ENCODE measurements at regions not wholly inside any gene's neighbourhood (a gene's known extent, or its start where the extent isn't known, plus 50 kb on each side); places are given as distances from the start of the nearest gene placed in this dataset.
"Not testable (repeated sequence)": the region's sequence is repeated elsewhere in the genome, so short reads cannot be mapped to it uniquely, and the experiment has no call there.

- Mint-ChIP-seq H3K36me3 (ENCODE audit: low read depth) (no peaks in the 10 kb centered on the region), H3K27ac (no peak overlapping the region), H3K9me3 (no peaks in the 10 kb centered on the region), H3K4me3 (no peak overlapping the region), H3K27me3 (no peaks in the 10 kb centered on the region), H3K4me1 (no peaks in the 10 kb centered on the region)
- DNase-seq: no peak
- no peak for ATAC-seq
These were observed 216.9 kb upstream of the ADRA1D start for GRCh38 chr20:4465855-4466545.

GRCh38 chr20:4465212-4465611 lies 216.1 kb upstream of the ADRA1D start:
- ATAC-seq: no peak
- DNase-seq: no peak
- Mint-ChIP-seq H3K36me3 (ENCODE audit: low read depth) (no peaks in the 10 kb centered on the region), H3K27me3 (no peaks in the 10 kb centered on the region), H3K4me3 (no peak overlapping the region), H3K27ac (no peak overlapping the region), H3K9me3 (no peaks in the 10 kb centered on the region), H3K4me1 (no peaks in the 10 kb centered on the region)

- H3K36me3 Mint-ChIP-seq (ENCODE audit: low read depth); H3K4me3 Mint-ChIP-seq; H3K27ac Mint-ChIP-seq; DNase-seq; ATAC-seq; H3K27me3 Mint-ChIP-seq; H3K4me1 Mint-ChIP-seq; H3K9me3 Mint-ChIP-seq: not testable (repeated sequence)
These were observed 213.7 kb upstream of the ADRA1D start for GRCh38 chr20:4462801-4463200.

- no peaks in the 10 kb centered on the region for H3K27me3 Mint-ChIP-seq
- DNase-seq (no peak), ATAC-seq (no peak)
- no peak overlapping the region for H3K27ac Mint-ChIP-seq
- peaks cover 7% of the 10 kb centered on the region for H3K9me3 Mint-ChIP-seq
- H3K4me3 Mint-ChIP-seq: no peak overlapping the region
- H3K36me3 Mint-ChIP-seq (ENCODE audit: low read depth): no peaks in the 10 kb centered on the region
- H3K4me1 Mint-ChIP-seq: no peaks in the 10 kb centered on the region
These were observed 210.0 kb upstream of the ADRA1D start for GRCh38 chr20:4459081-4459480.

- DNase-seq: no peak
- Mint-ChIP-seq H3K9me3 (peaks cover 7% of the 10 kb centered on the region), H3K4me3 (no peak overlapping the region), H3K36me3 (ENCODE audit: low read depth) (no peaks in the 10 kb centered on the region), H3K27me3 (no peaks in the 10 kb centered on the region), H3K4me1 (no peaks in the 10 kb centered on the region), H3K27ac (no peak overlapping the region)
- no peak for ATAC-seq
These were observed 208.8 kb upstream of the ADRA1D start for GRCh38 chr20:4457566-4458543.

- no peak overlapping the region for H3K27ac Mint-ChIP-seq
- no peaks in the 10 kb centered on the region for H3K27me3 Mint-ChIP-seq
- DNase-seq (no peak), ATAC-seq (no peak)
- no peak overlapping the region for H3K4me3 Mint-ChIP-seq
- H3K9me3 Mint-ChIP-seq: peaks cover 7% of the 10 kb centered on the region
- H3K4me1 Mint-ChIP-seq: no peaks in the 10 kb centered on the region
- H3K36me3 Mint-ChIP-seq (ENCODE audit: low read depth): no peaks in the 10 kb centered on the region
These were observed 206.9 kb upstream of the ADRA1D start for GRCh38 chr20:4455996-4456395.

- Mint-ChIP-seq H3K4me3 (no peak overlapping the region), H3K27me3 (no peaks in the 10 kb centered on the region), H3K36me3 (ENCODE audit: low read depth) (no peaks in the 10 kb centered on the region), H3K9me3 (peaks cover 7% of the 10 kb centered on the region), H3K4me1 (no peaks in the 10 kb centered on the region), H3K27ac (no peak overlapping the region)
- ATAC-seq (no peak), DNase-seq (no peak)
These were observed 206.2 kb upstream of the ADRA1D start for GRCh38 chr20:4455301-4455701.

GRCh38 chr20:4454111-4454510 lies 205.0 kb upstream of the ADRA1D start:
- DNase-seq: no peak
- no peak for ATAC-seq
- no peak overlapping the region for H3K27ac Mint-ChIP-seq

GRCh38 chr20:4453359-4453758 lies 204.3 kb upstream of the ADRA1D start:
- no peak overlapping the region for H3K4me3 Mint-ChIP-seq
- no peaks in the 10 kb centered on the region for H3K27me3 Mint-ChIP-seq
- H3K27ac Mint-ChIP-seq: no peak overlapping the region
- no peaks in the 10 kb centered on the region for H3K4me1 Mint-ChIP-seq
- DNase-seq (no peak), ATAC-seq (no peak)
- H3K9me3 Mint-ChIP-seq: no peaks in the 10 kb centered on the region
- H3K36me3 Mint-ChIP-seq (ENCODE audit: low read depth): no peaks in the 10 kb centered on the region

More at GRCh38 chr20:4454111-4454510, 205.0 kb upstream of the ADRA1D start:
- H3K27me3 Mint-ChIP-seq: no peaks in the 10 kb centered on the region
- no peaks in the 10 kb centered on the region for H3K36me3 Mint-ChIP-seq (ENCODE audit: low read depth)
- no peak overlapping the region for H3K4me3 Mint-ChIP-seq
- H3K4me1 Mint-ChIP-seq: no peaks in the 10 kb centered on the region
- peaks cover 7% of the 10 kb centered on the region for H3K9me3 Mint-ChIP-seq

- ATAC-seq: no peak
- Mint-ChIP-seq H3K4me1 (no peaks in the 10 kb centered on the region), H3K27me3 (no peaks in the 10 kb centered on the region), H3K4me3 (no peak overlapping the region), H3K27ac (no peak overlapping the region), H3K36me3 (ENCODE audit: low read depth) (no peaks in the 10 kb centered on the region), H3K9me3 (no peaks in the 10 kb centered on the region)
- DNase-seq: no peak
These were observed 202.5 kb upstream of the ADRA1D start for GRCh38 chr20:4451487-4452081.

- no peaks in the 10 kb centered on the region for H3K36me3 Mint-ChIP-seq (ENCODE audit: low read depth)
These were observed 201.0 kb upstream of the ADRA1D start for GRCh38 chr20:4449957-4450715.

GRCh38 chr20:4445784-4446183 lies 196.7 kb upstream of the ADRA1D start:
- no peak overlapping the region for H3K4me3 Mint-ChIP-seq
- H3K4me1 Mint-ChIP-seq: no peaks in the 10 kb centered on the region
- no peak for DNase-seq
- no peaks in the 10 kb centered on the region for H3K36me3 Mint-ChIP-seq (ENCODE audit: low read depth)
- peaks cover 7% of the 10 kb centered on the region for H3K27me3 Mint-ChIP-seq
- no peak for ATAC-seq
- H3K27ac Mint-ChIP-seq: no peak overlapping the region
- H3K9me3 Mint-ChIP-seq: no peaks in the 10 kb centered on the region

More at GRCh38 chr20:4449957-4450715, 201.0 kb upstream of the ADRA1D start:
- H3K27me3 Mint-ChIP-seq: peaks cover 5% of the 10 kb centered on the region
- H3K27ac Mint-ChIP-seq: no peak overlapping the region
- H3K9me3 Mint-ChIP-seq: no peaks in the 10 kb centered on the region
- no peaks in the 10 kb centered on the region for H3K4me1 Mint-ChIP-seq
- H3K4me3 Mint-ChIP-seq: no peak overlapping the region
- ATAC-seq: no peak
- DNase-seq: no peak

GRCh38 chr20:4445331-4445730 lies 196.2 kb upstream of the ADRA1D start:
- H3K4me3 Mint-ChIP-seq: no peak overlapping the region
- no peaks in the 10 kb centered on the region for H3K9me3 Mint-ChIP-seq
- no peaks in the 10 kb centered on the region for H3K4me1 Mint-ChIP-seq
- peaks cover 7% of the 10 kb centered on the region for H3K27me3 Mint-ChIP-seq
- no peak overlapping the region for H3K27ac Mint-ChIP-seq
- H3K36me3 Mint-ChIP-seq (ENCODE audit: low read depth): no peaks in the 10 kb centered on the region
- DNase-seq (no peak), ATAC-seq (no peak)

- H3K4me1 Mint-ChIP-seq: no peaks in the 10 kb centered on the region
- no peak for DNase-seq
- peaks cover 7% of the 10 kb centered on the region for H3K27me3 Mint-ChIP-seq
- H3K4me3 Mint-ChIP-seq: no peak overlapping the region
- H3K27ac Mint-ChIP-seq: no peak overlapping the region
- no peaks in the 10 kb centered on the region for H3K36me3 Mint-ChIP-seq (ENCODE audit: low read depth)
- no peak for ATAC-seq
- no peaks in the 10 kb centered on the region for H3K9me3 Mint-ChIP-seq
These were observed 195.3 kb upstream of the ADRA1D start for GRCh38 chr20:4444404-4444803.

Measured in activated naive CD8-positive, alpha-beta T cell treated with anti-CD3 and anti-CD28 coated beads, Interleukin-2, amount 50 U/mL, for 24 hours (primary cell).